Tibial nerve (tissue), 4 donors: ENCODE measurements at regions not wholly inside any gene's neighbourhood (a gene's known extent, or its start where the extent isn't known, plus 50 kb on each side); places are given as distances from the start of the nearest gene placed in this dataset.

Experiments
- DNase-seq, 2 donors: peaks; one replicate each; pipeline ENCODE4 v3.0.0-alpha.2; 2019; ENCODE audit warnings: low spot score in 2 of 2
- H3K27ac ChIP-seq, 4 donors: fragments of 200-600 bp; sonication (generic) in 3 of 4; one replicate each; pipeline ENCODE4 v1.5.1; 2017 to 2019; ENCODE audit warnings: mild to moderate bottlenecking in 1 of 4
- H3K27me3 ChIP-seq, 2 donors: fragments of 200-600 bp; sonication (generic) in 1 of 2; one replicate each; pipeline versions ENCODE4 v1.5.1 to v1.6.0; 2017 to 2019
- H3K36me3 ChIP-seq, 3 donors: fragments of 200-600 bp; sonication (generic); one replicate each; pipeline ENCODE4 v1.5.1; 2018 to 2019
- H3K4me1 ChIP-seq, 4 donors: fragments of 200-600 bp; sonication (generic) in 3 of 4; one replicate each; pipeline ENCODE4 v1.5.1; 2017 to 2019
- H3K4me3 ChIP-seq, 4 donors: fragments of 200-600 bp; sonication (generic) in 3 of 4; one replicate each; pipeline ENCODE4 v1.5.1; 2017 to 2019; ENCODE audit warnings: mild to moderate bottlenecking in 1 of 4, moderate library complexity in 1 of 4
- H3K9me3 ChIP-seq, 4 donors: fragments of 200-600 bp; sonication (generic) in 3 of 4; one replicate each; pipeline ENCODE4 v1.5.1; 2017 to 2019
- EP300 ChIP-seq, 2 donors: sonication (generic); formaldehyde crosslinking; IDR thresholded peaks; one replicate each; pipeline ENCODE4 v1.6.1; 2017; ENCODE audit warnings: antibody characterized with exemption in 2 of 2, mild to moderate bottlenecking in 1 of 2
- POLR2A ChIP-seq, 2 donors: fragments of 450-650 bp; IDR thresholded peaks; one replicate each; pipeline ENCODE4 v1.6.1; 2017; ENCODE audit warnings: antibody characterized with exemption in 2 of 2, mild to moderate bottlenecking in 2 of 2, moderate library complexity in 2 of 2
- WGBS, 2 donors: methylation state at CpG; one replicate each; pipeline ENCODE4 v1.1.5; 2018; 5-methylcytosine and 5-hydroxymethylcytosine counted together
- TF ChIP-seq, protein P1 (sequence below), 5 experiments: fragments of 200-600 bp in 3 of 5; fragments of 450-650 bp in 2 of 5; sonication (generic) in 3 of 5; IDR thresholded peaks; one replicate each; pipeline ENCODE4 v1.5.1; 2016 to 2019; ENCODE audit warnings: antibody characterized with exemption in 5 of 5, mild to moderate bottlenecking in 3 of 5, moderate library complexity in 2 of 5

DNA sequence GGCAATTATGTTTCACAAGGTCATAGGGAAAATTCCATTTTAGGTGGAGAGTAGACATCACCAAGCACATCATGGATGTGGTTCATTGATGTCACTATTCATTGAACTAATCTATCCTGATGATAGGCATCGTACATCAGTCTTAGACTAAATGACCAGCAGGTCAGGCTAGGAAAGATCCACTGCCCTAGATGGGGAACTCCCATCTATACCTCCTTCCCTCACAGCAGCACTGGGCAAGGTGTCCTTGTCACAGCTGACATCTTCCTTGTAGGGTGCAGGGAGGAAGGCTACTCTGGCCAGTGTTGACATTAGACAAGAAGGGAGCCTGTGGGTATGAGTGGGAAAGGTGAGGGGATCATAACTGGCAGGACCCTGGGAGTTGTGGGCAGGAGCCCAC is 63.8 kb upstream of the CAPRIN2 start:
- H3K27ac ChIP-seq: no peak overlapping the region
- H3K36me3 ChIP-seq: no peaks in the 10 kb centered on the region
- TF ChIP-seq POLR2A (IDR thresholded peaks at IDR 0.05) (no peak), EP300 (IDR thresholded peaks at IDR 0.05) (no peak)
- TF ChIP-seq, protein P1, sequence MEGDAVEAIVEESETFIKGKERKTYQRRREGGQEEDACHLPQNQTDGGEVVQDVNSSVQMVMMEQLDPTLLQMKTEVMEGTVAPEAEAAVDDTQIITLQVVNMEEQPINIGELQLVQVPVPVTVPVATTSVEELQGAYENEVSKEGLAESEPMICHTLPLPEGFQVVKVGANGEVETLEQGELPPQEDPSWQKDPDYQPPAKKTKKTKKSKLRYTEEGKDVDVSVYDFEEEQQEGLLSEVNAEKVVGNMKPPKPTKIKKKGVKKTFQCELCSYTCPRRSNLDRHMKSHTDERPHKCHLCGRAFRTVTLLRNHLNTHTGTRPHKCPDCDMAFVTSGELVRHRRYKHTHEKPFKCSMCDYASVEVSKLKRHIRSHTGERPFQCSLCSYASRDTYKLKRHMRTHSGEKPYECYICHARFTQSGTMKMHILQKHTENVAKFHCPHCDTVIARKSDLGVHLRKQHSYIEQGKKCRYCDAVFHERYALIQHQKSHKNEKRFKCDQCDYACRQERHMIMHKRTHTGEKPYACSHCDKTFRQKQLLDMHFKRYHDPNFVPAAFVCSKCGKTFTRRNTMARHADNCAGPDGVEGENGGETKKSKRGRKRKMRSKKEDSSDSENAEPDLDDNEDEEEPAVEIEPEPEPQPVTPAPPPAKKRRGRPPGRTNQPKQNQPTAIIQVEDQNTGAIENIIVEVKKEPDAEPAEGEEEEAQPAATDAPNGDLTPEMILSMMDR (IDR thresholded peaks at IDR 0.05): no peak
- WGBS, 2 donors: 94 to 100% methylated on average over 1 of the region's 1 CpG
- DNase-seq: no peak
- no peak overlapping the region for H3K4me3 ChIP-seq
- H3K27me3 ChIP-seq: no peaks in the 10 kb centered on the region
- peaks cover 0 to 11% (median 5%) of the 10 kb centered on the region in 4 donors for H3K4me1 ChIP-seq
- H3K9me3 ChIP-seq: no peaks in the 10 kb centered on the region

- no peak for TF ChIP-seq EP300 (IDR thresholded peaks at IDR 0.05)
- TF ChIP-seq, protein P1 (IDR thresholded peaks at IDR 0.05): no peak
- no peak for TF ChIP-seq POLR2A (IDR thresholded peaks at IDR 0.05)
- Histone ChIP-seq H3K4me1 (peaks cover 0 to 8% (median 0%) of the 10 kb centered on the region in 4 donors), H3K4me3 (no peak overlapping the region), H3K27ac (no peak overlapping the region), H3K36me3 (no peaks in the 10 kb centered on the region), H3K27me3 (no peaks in the 10 kb centered on the region), H3K9me3 (no peaks in the 10 kb centered on the region)
- WGBS, 2 donors: 80 to 83% methylated on average over 6 of the region's 6 CpGs
- DNase-seq: no peak
Measured at GRCh38 chr12:30816742-30817465, 62.2 kb upstream of the CAPRIN2 start.

- TF ChIP-seq EP300 (IDR thresholded peaks at IDR 0.05) (no peak), POLR2A (IDR thresholded peaks at IDR 0.05) (no peak)
- TF ChIP-seq, protein P1 (IDR thresholded peaks at IDR 0.05): no peak
- no peaks in the 10 kb centered on the region for H3K9me3 ChIP-seq
- DNase-seq: no peak
- no peaks in the 10 kb centered on the region for H3K27me3 ChIP-seq
- no peak overlapping the region for H3K4me3 ChIP-seq
- no peak overlapping the region for H3K27ac ChIP-seq
- H3K36me3 ChIP-seq: no peaks in the 10 kb centered on the region
- no peaks in the 10 kb centered on the region for H3K4me1 ChIP-seq
Measured at GRCh38 chr12:30814295-30814655, 59.5 kb upstream of the CAPRIN2 start.

DNA sequence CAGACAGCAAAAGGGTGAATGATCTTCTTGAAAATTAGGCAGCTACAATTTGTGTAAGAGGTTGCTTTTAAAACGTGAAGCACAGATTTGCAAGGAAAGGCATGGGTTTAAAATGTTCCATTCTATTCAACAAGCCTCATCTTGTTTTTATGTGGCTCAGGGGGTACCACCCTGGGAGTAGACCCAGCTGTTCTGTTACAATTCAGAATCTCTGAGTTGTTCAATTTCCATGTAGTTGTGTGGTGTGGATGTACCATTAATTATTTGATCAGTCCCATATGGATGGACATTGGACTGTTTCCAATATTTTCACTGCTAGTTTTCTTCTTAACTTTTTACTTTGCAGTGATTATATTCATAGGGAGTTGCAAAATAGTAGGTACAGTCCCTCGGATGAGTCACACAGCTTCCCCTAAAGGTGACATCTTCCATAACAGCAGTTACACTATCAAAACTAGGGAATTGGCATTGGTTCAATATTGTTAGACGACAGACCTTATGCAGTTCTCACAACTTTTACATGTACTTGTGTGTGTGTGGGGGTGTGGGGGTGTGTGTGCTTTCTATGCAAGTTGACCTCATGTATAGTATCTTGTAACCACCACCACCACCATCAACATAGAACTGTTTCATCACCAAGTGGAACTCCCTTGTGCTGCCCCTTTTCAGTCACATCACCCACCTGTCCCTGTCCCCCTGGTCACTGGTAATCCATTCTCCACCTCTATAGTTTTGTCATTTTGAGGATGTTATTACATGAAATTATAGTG is 59.0 kb upstream of the CAPRIN2 start:
- H3K4me3 ChIP-seq: no peak overlapping the region
- TF ChIP-seq, protein P1 (IDR thresholded peaks at IDR 0.05): no peak
- no peak for TF ChIP-seq EP300 (IDR thresholded peaks at IDR 0.05)
- TF ChIP-seq POLR2A (IDR thresholded peaks at IDR 0.05): no peak
- no peaks in the 10 kb centered on the region for H3K27me3 ChIP-seq
- H3K36me3 ChIP-seq: no peaks in the 10 kb centered on the region
- DNase-seq: no peak
- H3K27ac ChIP-seq: no peak overlapping the region
- 41 to 49% methylated on average over 3 of the region's 3 CpGs for WGBS, 2 donors
- no peaks in the 10 kb centered on the region for H3K9me3 ChIP-seq
- H3K4me1 ChIP-seq: no peaks in the 10 kb centered on the region

DNA sequence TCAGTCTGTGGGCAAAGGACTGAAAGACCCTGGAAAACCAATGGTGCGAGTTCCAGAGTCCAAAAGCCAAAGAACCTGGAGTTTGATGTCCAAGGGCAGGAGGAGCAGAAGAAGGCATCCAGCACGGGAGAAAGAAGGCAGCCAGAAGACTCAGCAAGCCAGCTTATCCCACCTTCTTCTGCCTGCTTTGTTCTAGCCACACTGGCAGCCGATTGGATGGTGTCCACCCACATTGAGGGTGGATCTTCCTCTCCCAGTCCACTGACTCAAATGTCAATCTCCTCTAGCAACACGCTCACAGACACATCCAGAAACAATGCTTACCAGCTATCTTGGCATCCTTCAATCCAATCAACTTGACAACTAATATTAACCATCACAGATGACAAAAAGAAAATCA is 57.2 kb upstream of the CAPRIN2 start:
- no peak for DNase-seq
- WGBS, 2 donors: 64 to 73% methylated on average over 4 of the region's 4 CpGs
- H3K27me3 ChIP-seq: no peaks in the 10 kb centered on the region
- no peaks in the 10 kb centered on the region for H3K36me3 ChIP-seq
- no peaks in the 10 kb centered on the region for H3K9me3 ChIP-seq
- peaks cover 0 to 5% (median 0%) of the 10 kb centered on the region in 4 donors for H3K4me1 ChIP-seq
- H3K27ac ChIP-seq: no peak overlapping the region
- TF ChIP-seq POLR2A (IDR thresholded peaks at IDR 0.05): no peak
- TF ChIP-seq EP300 (IDR thresholded peaks at IDR 0.05): no peak
- TF ChIP-seq, protein P1 (IDR thresholded peaks at IDR 0.05): no peak
- H3K4me3 ChIP-seq: no peak overlapping the region
